Body of pancreas (tissue), 4 donors: ENCODE measurements at regions not wholly inside any gene's neighbourhood (a gene's known extent, or its start where the extent isn't known, plus 50 kb on each side); places are given as distances from the start of the nearest gene placed in this dataset.

Experiments used
- POLR2A ChIP-seq, 3 donors: fragments of 450-650 bp; IDR thresholded peaks; one replicate each; pipeline ENCODE4 v1.6.1; 2016; ENCODE audit warnings: antibody characterized with exemption in 3 of 3, mild to moderate bottlenecking in 2 of 3
- TF ChIP-seq, protein P1 (sequence below), 7 experiments: fragments of 450-650 bp in 4 of 7; fragments of 200-600 bp in 3 of 7; sonication (generic) in 3 of 7; IDR thresholded peaks; one replicate each; pipeline ENCODE4 v1.5.1; 2016 to 2019; ENCODE audit warnings: antibody characterized with exemption in 7 of 7

DNA sequence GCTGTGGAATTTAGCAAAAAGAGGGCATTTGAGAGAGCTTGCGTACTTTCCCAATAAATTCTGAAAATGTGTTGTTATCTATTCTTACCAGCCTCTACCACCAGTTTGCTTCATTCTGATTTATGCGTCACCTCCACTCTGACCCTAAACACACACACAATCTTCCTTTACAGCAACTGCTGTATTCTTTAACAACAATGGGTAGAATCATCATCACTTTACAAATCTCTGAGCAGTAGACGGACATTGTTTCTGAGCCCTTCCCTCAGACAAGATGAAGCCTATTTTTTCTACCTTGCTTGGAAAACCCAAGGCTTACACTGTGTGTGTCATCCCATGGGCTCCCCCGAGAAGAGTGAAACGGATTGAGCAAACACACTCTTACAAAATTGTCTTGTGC, 83.1 kb upstream of the RASA1 start:
- TF ChIP-seq, protein P1, sequence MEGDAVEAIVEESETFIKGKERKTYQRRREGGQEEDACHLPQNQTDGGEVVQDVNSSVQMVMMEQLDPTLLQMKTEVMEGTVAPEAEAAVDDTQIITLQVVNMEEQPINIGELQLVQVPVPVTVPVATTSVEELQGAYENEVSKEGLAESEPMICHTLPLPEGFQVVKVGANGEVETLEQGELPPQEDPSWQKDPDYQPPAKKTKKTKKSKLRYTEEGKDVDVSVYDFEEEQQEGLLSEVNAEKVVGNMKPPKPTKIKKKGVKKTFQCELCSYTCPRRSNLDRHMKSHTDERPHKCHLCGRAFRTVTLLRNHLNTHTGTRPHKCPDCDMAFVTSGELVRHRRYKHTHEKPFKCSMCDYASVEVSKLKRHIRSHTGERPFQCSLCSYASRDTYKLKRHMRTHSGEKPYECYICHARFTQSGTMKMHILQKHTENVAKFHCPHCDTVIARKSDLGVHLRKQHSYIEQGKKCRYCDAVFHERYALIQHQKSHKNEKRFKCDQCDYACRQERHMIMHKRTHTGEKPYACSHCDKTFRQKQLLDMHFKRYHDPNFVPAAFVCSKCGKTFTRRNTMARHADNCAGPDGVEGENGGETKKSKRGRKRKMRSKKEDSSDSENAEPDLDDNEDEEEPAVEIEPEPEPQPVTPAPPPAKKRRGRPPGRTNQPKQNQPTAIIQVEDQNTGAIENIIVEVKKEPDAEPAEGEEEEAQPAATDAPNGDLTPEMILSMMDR (IDR thresholded peaks at IDR 0.05) = no peak
- no peak for TF ChIP-seq POLR2A (IDR thresholded peaks at IDR 0.05)
